ENCODE measurements at regions not wholly inside any gene's neighbourhood (a gene's known extent, or its start where the extent isn't known, plus 50 kb on each side); places are given as distances from the start of the nearest gene placed in this dataset.

GRCh38 chr10:4181081-4181480 lies 396.1 kb upstream of the KLF6 start:
- intact Hi-C loops (cut with micrococcal nuclease; ENCODE audit: unreplicated experiment) (no loop called here), in situ Hi-C loops (cut with HindIII; ENCODE audit: low pct_unique_long_range_greater_than_20kb, low sequenced_read_pairs) (no loop called here)
- DNase-seq (ENCODE audit: low read depth, low spot score) = no peak
- peaks cover 6% of the 10 kb centered on the region; the same call in 1 of the 2 replicates for H3K9me3 ChIP-seq (ENCODE audit: control insufficient read depth, insufficient read depth, low read depth, low read length)
- no peak for ATAC-seq
- H3K27me3 ChIP-seq (ENCODE audit: control insufficient read depth, insufficient read depth, low read length) = no peaks in the 10 kb centered on the region
- TF ChIP-seq CTCF (IDR thresholded peaks at IDR 0.05) = no peak
- no peaks in the 10 kb centered on the region for H3K4me1 ChIP-seq (ENCODE audit: control insufficient read depth, insufficient read depth, low read length)
- H3K4me3 ChIP-seq (ENCODE audit: low read depth in 2 of 2, low read length in 2 of 2) = no peak overlapping the region
- no peaks in the 10 kb centered on the region for H3K36me3 ChIP-seq (ENCODE audit: control insufficient read depth, insufficient read depth, low read length)
- ChIA-PET CTCF (no interaction called here), POLR2A (no interaction called here)
- peak overlapping the region; percentile 51; the same call in 1 of the 2 replicates for H3K27ac ChIP-seq (ENCODE audit: low read length)
- no TSS peak for BruUV-seq (replicated peaks)

GRCh38 chr10:4177791-4178190 lies 392.8 kb upstream of the KLF6 start:
- ChIA-PET POLR2A (no interaction called here), CTCF (no interaction called here)
- intact Hi-C loops (cut with micrococcal nuclease; ENCODE audit: unreplicated experiment) (no loop called here), in situ Hi-C loops (cut with HindIII; ENCODE audit: low pct_unique_long_range_greater_than_20kb, low sequenced_read_pairs) (no loop called here)
- no peak for DNase-seq (ENCODE audit: low read depth, low spot score)
- Histone ChIP-seq H3K27ac (ENCODE audit: low read length) (no peak overlapping the region; the same call in 1 of the 2 replicates), H3K27me3 (ENCODE audit: control insufficient read depth, insufficient read depth, low read length) (no peaks in the 10 kb centered on the region), H3K4me1 (ENCODE audit: control insufficient read depth, insufficient read depth, low read length) (no peaks in the 10 kb centered on the region), H3K9me3 (ENCODE audit: control insufficient read depth, insufficient read depth, low read depth, low read length) (peaks cover 8% of the 10 kb centered on the region; the same call in 1 of the 2 replicates), H3K4me3 (ENCODE audit: low read depth in 2 of 2, low read length in 2 of 2) (no peak overlapping the region), H3K36me3 (ENCODE audit: control insufficient read depth, insufficient read depth, low read length) (no peaks in the 10 kb centered on the region)
- no TSS peak for BruUV-seq (replicated peaks)
- no peak for ATAC-seq
- no peak for TF ChIP-seq TCF7L2 (IDR thresholded peaks at IDR 0.05; ENCODE audit: low read depth, low read length)
- TF ChIP-seq CTCF (IDR thresholded peaks at IDR 0.05) = no peak
- no peak for TF ChIP-seq REST (IDR thresholded peaks at IDR 0.05; ENCODE audit: insufficient read depth in 1 of 2, low read depth in 2 of 2, low read length in 1 of 2)
- no peak for TF ChIP-seq POLR2AphosphoS5 (IDR thresholded peaks at IDR 0.05; ENCODE audit: low read depth, low read length)

Measured in Panc1 (cell line).